Endothelial cell of umbilical vein (primary cell): ENCODE measurements at regions not wholly inside any gene's neighbourhood (a gene's known extent, or its start where the extent isn't known, plus 50 kb on each side); places are given as distances from the start of the nearest gene placed in this dataset.

Experiments
- CTCF ChIP-seq, 2 donors: IDR thresholded peaks; 1 replicate in 1 of 2; 2 replicates in 1 of 2; pipeline ENCODE4 v1.5.1; 2011; ENCODE audit warnings: low read length in 2 of 2, mild to moderate bottlenecking in 2 of 2, moderate library complexity in 2 of 2, control low read depth in 1 of 2, inconsistent platforms in 1 of 2, low read depth in 1 of 2; ENCODE audit not compliant: insufficient read depth in 1 of 2; ENCODE audit errors: extremely low read depth in 1 of 2
- EZH2 ChIP-seq: IDR thresholded peaks from 2 replicates; pipeline ENCODE4 v1.6.1; 2012; ENCODE audit warnings: borderline replicate concordance, low read depth, mild to moderate bottlenecking, moderate library complexity, low read length, inconsistent platforms; ENCODE audit not compliant: severe bottlenecking
- FOS ChIP-seq: IDR thresholded peaks from 2 replicates; pipeline ENCODE4 v1.6.1; 2011; ENCODE audit warnings: mild to moderate bottlenecking, low read length, moderate library complexity, borderline replicate concordance; ENCODE audit not compliant: insufficient read depth
- GATA2 ChIP-seq: IDR thresholded peaks from 2 replicates; pipeline ENCODE4 v1.7.0; 2011; ENCODE audit warnings: low read depth, mild to moderate bottlenecking, moderate library complexity, mixed read lengths, low read length; ENCODE audit not compliant: insufficient read length, insufficient read depth
- JUN ChIP-seq: IDR thresholded peaks from 2 replicates; pipeline ENCODE4 v1.6.1; 2011; ENCODE audit warnings: borderline replicate concordance, low read depth; ENCODE audit not compliant: insufficient read length, insufficient read depth
- MYC ChIP-seq: IDR thresholded peaks from one replicate; pipeline ENCODE4 v1.6.1; 2011; ENCODE audit warnings: mild to moderate bottlenecking, low read depth, low read length
- POLR2A ChIP-seq: IDR thresholded peaks from 2 replicates; pipeline ENCODE4 v1.6.1; 2012; ENCODE audit warnings: low read depth, mild to moderate bottlenecking, control low read depth, low read length
- POLR2AphosphoS5 ChIP-seq: IDR thresholded peaks from 2 replicates; pipeline ENCODE4 v1.6.1; 2012; ENCODE audit warnings: low read depth, mild to moderate bottlenecking, control low read depth, low read length, moderate library complexity; ENCODE audit not compliant: insufficient read depth
- TF ChIP-seq, protein P1 (sequence below): IDR thresholded peaks from 2 replicates; pipeline ENCODE4 v1.6.1; 2011; ENCODE audit not compliant: insufficient read depth, insufficient read length

DNA sequence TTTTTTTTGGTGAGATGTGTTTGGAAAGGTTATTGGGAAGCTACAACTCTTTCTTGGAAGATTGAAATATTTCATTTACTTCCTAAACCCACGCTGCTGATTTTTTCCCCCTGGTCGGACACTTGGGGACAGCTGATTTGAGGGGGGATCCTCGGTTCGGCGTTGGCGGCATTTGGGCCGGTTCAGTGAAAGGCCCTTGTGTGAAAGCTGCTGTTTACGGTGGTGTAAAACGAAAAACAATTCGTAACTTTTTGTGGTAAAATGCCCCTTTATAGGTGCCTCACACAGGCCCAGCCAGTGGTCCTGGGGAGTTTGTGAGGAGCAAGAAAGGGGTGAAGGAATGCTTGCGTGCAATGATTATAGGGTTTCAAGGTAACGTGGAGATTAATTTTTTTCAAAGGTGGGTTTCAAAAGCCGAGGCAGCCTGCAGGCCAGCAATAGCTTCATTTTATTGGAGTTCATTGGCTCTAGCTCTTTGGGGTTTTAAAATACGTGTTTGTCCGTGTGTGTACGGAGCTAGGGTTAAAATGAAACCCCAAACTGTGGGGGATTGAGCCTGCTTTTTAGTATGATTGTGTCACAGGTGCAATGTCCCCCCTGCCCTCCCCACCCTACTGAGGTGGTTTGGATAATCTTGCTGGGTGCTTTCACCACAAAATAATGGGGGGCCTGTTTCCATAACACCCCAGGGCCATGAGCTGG, 77.2 kb upstream of the PPARA start:
- TF ChIP-seq CTCF (IDR thresholded peaks at IDR 0.05; ENCODE audit: extremely low read depth in 1 of 2, insufficient read depth in 1 of 2, low read depth in 1 of 2, low read length in 2 of 2) (no peak), GATA2 (no peak), JUN (no peak), POLR2A (no peak), POLR2AphosphoS5 (no peak), MYC (no peak), FOS (no peak), EZH2 (no peak)
- TF ChIP-seq, protein P1, sequence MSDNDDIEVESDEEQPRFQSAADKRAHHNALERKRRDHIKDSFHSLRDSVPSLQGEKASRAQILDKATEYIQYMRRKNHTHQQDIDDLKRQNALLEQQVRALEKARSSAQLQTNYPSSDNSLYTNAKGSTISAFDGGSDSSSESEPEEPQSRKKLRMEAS, result no peak
